ENCODE measurements at regions not wholly inside any gene's neighbourhood (a gene's known extent, or its start where the extent isn't known, plus 50 kb on each side); places are given as distances from the start of the nearest gene placed in this dataset.

- TF ChIP-seq CTCF (conservative IDR thresholded peaks at IDR 0.05; ENCODE audit: low read depth, low read length) (no peak), MAFK (IDR thresholded peaks at IDR 0.05; ENCODE audit: low read depth, low read length) (no peak), CEBPB (IDR thresholded peaks at IDR 0.05; ENCODE audit: low read depth, low read length) (no peak), POLR2A (IDR thresholded peaks at IDR 0.05; ENCODE audit: low read depth, low read length) (no peak), RCOR1 (IDR thresholded peaks at IDR 0.05; ENCODE audit: insufficient replicate concordance, low read length) (no peak), SMC3 (IDR thresholded peaks at IDR 0.05; ENCODE audit: low read depth, low read length) (no peak)
Measured at GRCh38 chr9:134262035-134262434, 64.2 kb upstream of the RXRA start.
